GM12801 (cell line): ENCODE measurements at regions not wholly inside any gene's neighbourhood (a gene's known extent, or its start where the extent isn't known, plus 50 kb on each side); places are given as distances from the start of the nearest gene placed in this dataset.

Experiments used
- TF ChIP-seq, protein P1 (sequence below): IDR thresholded peaks from one replicate; pipeline ENCODE4 v1.5.1; 2011; ENCODE audit warnings: control low read depth; ENCODE audit not compliant: insufficient read length; ENCODE audit errors: extremely low read depth

GRCh38 chr1:29626726-29627125 lies 390.4 kb downstream of the PTPRU start:
- TF ChIP-seq, protein P1, sequence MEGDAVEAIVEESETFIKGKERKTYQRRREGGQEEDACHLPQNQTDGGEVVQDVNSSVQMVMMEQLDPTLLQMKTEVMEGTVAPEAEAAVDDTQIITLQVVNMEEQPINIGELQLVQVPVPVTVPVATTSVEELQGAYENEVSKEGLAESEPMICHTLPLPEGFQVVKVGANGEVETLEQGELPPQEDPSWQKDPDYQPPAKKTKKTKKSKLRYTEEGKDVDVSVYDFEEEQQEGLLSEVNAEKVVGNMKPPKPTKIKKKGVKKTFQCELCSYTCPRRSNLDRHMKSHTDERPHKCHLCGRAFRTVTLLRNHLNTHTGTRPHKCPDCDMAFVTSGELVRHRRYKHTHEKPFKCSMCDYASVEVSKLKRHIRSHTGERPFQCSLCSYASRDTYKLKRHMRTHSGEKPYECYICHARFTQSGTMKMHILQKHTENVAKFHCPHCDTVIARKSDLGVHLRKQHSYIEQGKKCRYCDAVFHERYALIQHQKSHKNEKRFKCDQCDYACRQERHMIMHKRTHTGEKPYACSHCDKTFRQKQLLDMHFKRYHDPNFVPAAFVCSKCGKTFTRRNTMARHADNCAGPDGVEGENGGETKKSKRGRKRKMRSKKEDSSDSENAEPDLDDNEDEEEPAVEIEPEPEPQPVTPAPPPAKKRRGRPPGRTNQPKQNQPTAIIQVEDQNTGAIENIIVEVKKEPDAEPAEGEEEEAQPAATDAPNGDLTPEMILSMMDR: no peak

DNA sequence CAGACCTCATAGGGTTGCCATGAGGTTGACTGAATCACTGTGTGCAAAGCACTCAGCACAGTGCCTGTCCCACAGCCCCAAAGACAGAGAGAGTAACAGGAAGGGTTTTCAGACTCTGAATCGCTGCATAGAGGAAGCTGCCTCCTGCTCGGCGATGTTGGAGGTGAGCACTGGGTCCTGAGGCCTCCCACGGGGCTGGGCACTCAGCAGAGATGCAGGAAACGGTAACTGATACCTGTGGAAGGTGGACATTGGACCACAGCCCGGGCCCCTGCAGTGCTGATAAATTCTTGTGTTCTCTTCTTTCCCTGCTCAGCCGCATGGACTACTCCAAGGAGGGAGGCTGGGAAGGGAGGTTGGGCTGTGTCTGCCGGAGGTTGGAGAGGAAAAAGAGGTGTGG lies 389.7 kb downstream of the PTPRU start:
- TF ChIP-seq, protein P1: no peak

GRCh38 chr1:29625084-29625420 lies 388.7 kb downstream of the PTPRU start:
- TF ChIP-seq, protein P1: no peak

DNA sequence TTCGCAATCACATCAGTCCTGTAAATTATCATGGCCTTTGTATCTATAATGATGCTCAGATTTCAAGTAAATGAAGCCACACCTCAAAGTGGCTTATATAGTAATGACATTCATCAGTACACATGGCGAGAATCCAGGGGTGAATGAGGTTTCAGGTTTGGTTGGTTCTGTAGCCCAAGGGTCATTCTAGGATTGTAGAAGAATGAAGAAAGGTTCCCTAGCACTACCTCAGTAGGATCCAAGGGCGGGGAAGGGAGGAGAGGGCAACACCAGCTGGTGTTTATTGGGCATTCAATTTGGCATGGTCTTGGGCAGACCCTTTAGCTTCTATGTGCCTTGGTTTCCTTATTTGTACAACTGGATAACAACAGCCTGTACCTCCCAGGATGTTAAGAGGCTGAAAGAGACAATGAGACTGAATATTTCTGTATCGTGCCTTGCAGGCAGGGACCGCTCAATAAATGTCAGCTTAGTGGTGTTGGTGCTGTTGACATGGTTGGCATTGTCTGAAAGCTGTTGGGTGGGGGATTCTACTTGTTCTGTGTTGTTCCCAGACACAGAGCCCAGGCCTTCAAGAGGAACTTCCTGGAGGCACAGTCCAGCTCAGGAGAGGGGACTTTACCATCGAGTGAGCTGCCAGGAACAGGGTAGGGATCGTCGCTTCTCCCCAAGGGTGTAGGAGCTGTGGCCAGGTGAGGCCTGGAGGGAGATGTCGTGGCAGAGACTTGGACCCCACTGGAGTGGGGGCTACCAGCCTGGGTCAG lies 388.2 kb downstream of the PTPRU start:
- TF ChIP-seq, protein P1: no peak

DNA sequence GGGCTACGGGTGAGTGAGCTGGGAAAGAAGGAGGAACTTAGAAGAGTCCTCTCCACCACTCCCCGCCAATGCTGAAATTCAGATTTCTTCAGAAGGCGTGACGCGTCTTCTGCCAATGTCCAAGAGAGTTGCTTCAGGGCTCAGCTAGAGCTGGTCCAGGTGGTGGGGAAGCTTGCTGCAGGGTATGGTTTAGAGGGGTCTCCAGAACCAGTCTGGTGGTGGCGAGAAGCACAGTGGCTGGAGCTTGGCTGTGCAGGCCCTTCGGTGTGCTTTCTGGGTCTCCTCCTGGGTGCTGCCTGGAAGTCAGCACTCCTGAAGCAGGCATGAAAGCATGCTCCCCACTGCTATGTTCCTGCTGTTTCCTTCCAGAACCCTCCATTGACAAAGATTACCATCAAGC lies 387.2 kb downstream of the PTPRU start:
- TF ChIP-seq, protein P1: no peak

GRCh38 chr1:29621826-29622435 lies 385.6 kb downstream of the PTPRU start:
- TF ChIP-seq, protein P1: no peak

DNA sequence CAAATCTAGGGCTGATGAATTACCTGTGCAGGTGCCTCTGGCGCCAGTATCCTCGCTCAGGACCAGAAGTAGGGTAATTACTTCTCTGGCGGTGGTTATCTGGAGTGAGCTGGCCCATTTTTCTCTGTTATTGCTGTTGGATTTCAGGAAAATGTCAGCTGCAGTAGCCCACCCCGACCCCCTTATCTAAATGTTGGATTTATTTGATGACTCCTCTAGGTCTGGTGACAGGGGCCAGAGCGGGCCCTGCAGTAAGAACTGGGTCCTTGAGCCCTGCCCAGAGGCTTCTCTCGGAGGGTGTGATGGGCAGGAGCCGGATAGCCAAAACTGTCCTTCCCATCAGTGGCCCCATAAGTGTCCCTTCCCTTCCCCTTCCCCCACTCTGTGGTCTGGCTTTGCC lies 384.3 kb downstream of the PTPRU start:
- TF ChIP-seq, protein P1: no peak
